ENCODE measurements at regions not wholly inside any gene's neighbourhood (a gene's known extent, or its start where the extent isn't known, plus 50 kb on each side); places are given as distances from the start of the nearest gene placed in this dataset.
"Not testable (repeated sequence)": the region's sequence is repeated elsewhere in the genome, so short reads cannot be mapped to it uniquely, and the experiment has no call there.

DNA sequence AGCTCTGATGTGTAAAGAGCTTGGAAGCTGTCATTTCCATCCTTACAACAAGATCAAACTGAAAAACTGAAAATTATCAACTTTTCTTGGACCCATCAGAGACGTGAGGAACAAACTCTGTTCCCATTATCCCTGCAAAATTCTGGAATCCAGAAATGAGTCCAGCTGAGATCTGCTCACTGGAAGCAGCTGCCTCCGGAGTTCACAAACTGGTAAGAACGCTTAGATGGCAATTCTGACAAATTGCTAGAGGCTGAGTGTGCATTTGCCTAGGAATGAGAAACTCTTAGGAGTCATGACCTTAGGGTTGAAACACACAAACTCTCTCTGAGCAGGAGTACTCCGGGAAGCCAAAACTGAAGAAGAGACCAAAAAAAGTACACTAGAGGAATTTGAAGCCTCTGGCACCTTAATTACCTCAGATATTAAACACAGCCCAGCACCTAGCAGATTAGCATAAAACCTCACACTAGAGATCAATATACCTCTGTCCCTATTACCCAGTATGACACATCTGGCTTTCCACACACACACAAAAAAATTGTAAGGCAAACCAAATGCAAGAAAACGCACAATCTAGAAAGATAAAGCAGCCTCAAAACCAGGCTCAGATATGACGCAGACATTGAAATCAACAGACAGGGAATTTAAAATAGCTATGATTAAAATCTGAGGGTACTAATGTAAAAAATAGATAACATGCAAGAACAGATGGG lies 233.5 kb upstream of the SGK1 start:
- DNase-seq = no peak

DNA sequence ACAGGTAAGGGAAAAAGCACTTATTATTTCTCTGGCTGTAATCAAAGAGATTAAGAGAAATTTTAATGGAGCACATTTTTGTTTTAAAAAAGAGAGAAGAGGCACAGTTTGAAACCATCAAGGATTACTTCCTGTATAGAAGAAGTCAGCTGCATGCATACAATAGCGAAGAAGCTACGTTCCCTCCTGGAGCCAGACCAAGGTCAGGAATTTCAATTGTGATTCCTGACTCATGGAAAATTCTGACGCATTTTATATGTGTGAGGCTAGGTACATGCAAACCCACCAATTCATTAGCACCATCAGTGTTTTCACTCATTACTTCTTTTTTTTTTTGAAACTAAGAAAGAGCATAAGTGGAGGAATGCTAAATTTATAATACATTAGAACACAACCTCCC lies 232.7 kb upstream of the SGK1 start:
- DNase-seq = no peak

DNA sequence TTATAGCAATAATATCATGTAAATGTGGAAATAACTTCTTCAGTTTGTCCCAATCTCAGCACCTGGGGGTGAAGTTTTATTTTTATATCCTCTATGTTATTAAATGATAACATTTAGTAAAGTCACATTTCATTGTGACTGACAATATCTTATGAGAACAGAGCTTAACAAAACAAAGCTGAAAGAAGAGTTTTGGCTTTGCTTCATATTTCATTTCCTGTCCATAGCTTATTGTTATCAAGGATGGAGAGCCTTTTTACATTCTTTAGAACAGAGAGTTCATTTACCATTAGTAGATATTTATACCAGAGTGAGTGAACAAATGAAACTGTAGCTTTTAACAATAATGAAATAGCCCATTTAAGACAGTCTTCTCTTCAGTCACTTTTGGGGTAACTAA lies 231.9 kb upstream of the SGK1 start:
- no peak for DNase-seq

DNA sequence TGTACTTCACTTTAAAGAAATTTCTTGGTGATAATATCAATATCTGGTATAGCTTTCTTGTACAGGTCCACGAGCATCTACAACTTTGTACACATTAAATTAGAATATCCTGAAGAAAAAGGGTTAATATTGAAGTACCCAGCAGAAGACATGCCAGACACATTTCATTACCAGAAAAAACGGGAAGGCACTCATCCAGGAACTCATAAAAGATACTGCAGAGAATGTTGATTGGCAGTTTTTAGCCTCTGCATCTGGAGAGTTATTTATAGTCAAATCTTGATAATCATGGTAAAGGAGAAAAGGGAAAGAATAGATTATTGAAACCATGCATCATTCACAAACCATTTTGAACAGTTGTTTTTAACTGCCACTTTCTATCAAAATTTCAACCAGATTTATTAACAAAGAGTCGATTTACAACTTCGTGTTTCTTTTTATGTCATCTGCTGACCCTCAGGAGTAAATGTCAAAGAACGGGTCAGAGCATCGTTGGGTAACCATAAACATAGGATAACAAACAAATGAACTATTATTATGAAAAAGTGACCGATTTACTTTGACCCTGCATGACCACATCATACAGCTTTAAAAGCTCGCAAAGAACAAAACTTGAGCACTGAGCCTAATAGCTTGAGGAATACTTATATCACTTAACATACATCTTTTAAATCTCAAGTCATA lies 229.2 kb upstream of the SGK1 start:
- no peak for DNase-seq

DNA sequence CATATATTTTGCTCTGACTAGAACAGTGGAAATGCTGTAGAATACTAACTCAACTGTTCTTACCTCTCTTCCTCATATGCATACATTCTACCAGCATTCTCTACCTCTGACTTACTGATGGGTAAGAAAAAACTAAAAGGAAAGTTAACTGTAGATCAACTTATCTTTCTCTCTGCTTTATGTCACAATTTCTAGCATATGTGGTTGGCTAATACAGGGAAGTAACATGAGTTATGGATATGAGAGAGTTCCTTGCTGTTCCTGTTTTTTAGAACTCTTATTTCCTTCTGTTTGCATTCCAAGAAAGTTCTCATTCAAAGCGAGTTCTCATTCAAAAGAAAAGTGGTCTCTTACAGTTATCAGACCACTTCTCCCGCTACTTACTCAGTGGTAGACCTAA lies 226.8 kb upstream of the SGK1 start:
- DNase-seq = peak; percentile 34 to 81 (median 80)

DNA sequence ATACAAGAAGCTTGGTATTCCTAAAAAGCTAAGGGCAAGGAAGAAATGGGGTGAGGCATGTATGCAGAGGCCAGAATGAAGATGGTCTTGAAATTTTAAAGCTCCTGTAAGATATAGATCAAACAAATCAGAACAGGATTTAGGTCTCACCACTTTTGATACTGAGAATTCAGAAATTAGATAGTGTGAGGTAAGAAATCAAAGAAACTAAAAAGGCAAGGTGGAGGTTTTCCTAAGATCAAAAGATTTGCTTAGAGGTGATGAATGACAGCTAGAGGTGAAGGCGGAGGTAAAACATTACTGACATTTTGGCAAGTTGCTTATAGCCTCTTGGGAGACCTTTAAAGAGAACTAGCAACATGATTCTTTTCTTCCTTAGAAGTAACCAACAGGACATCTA lies 225.2 kb upstream of the SGK1 start:
- DNase-seq = no peak

DNA sequence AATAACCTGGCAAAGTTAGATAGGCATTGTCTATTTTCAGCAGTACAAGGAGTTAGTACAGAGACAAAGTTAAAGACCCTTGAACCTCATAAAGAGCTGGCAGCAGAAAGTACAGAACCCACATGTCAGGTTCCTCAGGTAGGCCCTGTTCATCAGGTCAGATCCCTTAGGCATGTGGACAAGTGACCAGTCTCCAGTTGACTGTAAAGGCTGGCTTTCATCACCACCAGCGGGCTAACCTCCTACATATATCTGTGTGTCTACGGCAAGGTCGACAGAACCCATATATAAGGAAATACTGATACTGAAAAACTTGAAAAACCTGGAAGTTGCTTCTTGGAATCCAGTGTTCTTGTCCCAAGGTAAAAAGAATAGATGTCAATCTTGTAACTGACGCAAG lies 223.1 kb upstream of the SGK1 start:
- DNase-seq = no peak

DNA sequence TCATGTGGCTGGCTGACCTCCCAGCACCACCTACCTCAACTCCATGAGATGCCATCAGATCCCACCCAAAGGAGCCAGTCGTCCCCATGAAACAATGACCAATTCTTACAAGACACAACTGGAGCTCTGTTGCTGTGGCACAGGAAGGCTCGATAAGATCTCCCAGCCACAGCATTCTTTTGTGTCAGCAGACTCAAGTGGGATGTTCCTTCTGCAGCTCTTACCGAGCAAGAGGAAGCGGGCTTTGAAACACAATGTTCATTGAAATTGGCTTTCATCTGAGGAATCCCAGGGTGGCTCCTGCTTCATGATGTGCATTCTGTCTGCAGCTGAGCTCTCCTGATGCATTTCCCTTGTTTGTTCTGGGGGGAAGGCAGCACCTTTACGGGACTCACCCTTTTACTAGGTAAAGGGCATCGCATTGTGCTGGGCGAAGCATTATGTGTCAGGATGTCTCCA lies 222.0 kb upstream of the SGK1 start:
- peak; percentile 28 to 48 (median 43) for DNase-seq

DNA sequence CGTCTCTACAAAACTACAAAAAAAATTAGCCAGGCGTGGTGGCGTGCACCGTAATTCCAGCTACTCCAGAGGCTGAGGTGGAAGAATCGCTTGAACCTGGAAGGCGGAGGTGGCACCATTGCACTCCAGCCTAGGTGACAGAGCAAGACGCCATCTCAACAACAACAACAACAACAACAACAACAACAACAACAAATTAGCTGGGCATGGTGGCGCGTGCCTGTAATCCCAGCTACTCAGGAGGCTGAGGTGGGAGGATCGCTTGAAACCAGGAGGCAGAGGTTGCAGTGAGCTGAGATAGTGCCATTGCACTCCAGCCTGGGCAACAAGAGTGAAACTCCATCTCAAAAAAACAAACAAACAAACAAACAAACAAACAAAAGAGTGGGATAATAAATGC lies 219.9 kb upstream of the SGK1 start:
- DNase-seq = not testable (repeated sequence)

DNA sequence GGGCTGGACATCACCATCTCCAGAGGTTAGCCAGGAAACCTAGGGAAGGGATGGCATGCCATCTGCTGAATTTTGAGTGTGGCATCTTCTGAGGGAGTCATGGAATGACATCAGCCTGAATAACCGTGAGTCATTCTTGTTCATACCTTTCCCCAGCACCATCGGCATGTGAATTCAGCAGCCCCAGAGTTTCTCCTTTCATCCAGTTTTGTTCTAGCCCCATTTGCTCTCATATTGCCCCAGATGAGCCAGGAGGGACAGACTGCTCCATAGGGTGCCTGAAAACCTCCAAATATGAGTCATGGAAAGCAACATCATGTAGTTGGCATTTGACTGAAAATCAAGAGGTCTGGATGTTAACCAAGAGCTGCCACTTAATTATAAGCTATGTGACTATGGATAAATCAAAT lies 219.2 kb upstream of the SGK1 start:
- DNase-seq = no peak

DNA sequence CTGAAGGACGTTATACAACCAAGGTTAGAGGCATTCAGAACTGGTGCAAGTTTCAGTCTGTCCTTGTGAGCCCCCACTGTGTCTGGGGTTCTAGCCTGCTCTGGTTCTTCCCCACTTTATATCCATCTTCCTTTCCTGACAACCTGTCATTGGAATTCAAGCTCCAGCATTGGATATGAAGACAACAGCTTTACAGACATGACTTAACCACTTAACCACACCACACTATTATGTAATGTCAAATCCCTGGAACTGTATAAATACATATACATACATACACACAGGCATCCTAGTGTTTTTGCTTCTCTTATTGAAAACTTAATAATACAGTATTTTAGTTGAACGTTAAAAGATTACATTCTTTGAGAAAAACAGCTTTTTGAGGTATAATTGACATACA lies 217.9 kb upstream of the SGK1 start:
- no peak for DNase-seq

DNA sequence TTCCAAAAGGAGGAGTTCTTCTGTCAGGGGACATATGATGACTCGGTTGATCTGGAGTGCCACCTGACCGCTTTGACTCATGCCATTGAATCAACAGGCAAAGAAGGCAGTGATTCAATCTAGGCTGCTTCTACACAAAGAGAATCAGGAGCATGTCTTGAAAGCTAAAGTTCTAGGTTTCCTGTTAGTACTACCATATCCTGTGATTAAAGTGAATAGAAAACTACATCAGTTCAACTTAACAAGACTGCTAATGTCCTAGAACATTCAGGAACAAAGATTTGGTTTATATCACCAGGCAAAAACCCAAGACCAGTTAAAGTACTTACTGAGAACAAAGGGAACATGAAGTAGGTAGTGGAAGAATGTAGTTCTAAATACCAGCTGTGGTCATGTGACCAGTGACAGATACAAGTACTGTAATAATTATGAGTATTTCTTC lies 216.8 kb upstream of the SGK1 start:
- peak in 1 of 3 donors; percentile 36 for DNase-seq

DNA sequence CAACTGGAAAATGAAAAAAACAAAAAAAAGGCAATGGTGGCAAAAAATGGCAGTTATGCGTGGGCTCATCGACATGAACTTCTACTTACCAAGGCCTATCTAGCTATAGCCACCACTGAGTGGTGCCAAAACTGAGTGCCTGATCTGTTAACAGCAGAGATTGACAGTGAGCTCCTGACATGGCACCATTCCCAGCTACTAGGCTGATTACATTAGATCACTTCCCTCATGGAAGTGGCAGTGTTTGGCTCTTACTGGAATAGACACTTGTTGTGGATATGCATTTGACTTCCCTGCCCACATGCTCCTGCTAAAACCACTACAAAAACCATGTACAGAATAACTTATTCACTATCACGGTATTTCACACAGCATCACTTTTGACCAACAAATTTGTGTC lies 216.1 kb upstream of the SGK1 start:
- DNase-seq = no peak

DNA sequence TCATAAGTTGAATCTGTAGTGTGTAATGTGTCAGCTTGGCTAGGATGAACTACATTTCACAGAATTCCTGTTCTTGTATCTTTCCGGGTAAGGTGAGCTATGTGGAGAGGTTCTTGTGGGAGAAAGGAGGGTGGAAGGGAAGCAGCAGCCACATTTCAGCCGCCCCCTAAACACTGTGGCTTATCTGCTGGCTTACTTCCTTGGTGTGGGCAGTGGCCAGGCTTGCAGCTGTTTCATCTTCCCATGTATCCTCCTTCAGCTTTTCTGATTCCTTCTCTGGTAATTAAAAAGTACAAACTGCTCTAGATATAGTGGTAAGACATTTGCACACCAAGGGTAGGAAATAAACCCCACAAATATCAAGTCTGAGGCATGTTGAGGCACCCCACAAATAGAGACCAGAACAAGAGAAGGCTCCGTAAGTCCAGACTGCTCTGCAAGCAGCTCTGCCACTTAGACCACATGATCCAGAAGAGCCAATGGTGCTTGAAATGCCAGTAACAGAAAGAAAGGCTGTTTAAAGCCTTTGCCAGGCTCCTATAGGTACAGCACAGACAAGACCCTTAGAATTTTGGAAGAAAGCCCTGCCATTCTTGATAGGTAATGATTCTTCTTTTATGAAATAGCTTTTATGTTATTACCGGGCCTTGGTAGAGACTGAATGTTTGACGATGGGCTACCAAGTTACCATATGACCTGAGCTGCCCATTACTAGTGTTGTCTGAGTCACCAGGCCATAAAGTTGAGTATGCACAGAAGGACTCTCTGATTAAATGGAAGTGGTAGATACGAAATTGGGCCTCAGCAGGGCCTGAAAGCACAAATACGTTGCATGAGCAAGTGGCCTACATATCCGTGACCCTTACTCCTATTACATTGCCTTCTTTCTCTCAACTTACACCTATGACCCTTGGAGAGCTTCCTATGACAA lies 215.0 kb upstream of the SGK1 start:
- no peak for DNase-seq

DNA sequence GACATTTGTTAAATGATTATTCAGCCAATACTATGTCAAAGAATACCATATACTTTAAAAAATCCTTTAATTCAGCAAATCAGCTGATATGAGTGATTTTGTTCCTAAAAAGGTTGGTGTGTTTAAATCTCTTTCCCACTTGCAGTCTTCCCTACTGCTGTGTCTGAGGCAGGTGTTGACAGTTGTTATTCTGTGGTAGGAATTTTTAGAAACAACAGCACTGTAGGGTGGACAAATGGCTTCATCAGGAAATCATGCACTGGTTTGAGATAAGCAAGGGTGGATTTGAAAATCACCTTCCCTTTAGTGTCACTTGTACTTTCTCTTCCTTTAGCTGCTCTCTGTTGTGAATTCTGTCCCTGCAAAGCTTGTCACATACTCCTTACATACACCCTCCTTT lies 213.7 kb upstream of the SGK1 start:
- DNase-seq = no peak

DNA sequence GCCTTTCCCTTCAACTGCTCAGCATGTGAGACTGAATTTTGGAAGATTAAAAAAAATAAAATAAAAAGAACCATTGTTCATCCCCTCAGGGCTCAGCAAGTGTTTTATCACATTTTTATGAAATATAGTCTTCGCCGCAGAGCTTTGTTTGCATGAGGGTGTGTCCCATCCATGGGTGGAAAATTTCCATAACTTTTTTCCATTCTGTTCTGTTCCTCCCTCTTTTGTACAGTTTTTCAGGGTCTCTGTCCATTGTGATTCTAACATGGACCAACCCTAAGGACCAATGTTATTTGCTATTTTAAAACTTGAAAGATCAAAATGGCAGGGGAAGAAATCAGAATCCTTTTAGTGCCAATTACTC lies 213.3 kb upstream of the SGK1 start:
- DNase-seq = no peak

DNA sequence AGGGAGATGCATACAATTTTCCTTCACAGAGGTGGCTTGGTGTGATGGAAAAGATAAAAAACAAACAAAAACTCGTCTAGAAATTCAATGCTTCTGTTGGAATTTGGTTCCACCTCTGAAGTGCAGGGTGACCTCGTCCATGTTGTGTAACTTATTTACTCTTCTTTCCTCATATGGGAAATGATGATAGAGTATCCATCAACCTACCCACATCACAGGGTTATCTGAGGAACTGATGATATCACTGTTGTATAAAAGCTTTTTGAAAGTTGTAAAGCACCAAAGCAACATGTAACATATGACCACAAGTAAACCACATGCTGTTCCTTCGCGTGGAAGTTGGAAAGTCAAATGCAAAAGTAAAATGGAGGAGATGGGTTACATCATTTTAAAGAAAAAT lies 212.0 kb upstream of the SGK1 start:
- peak; percentile 72 to 92 (median 86) for DNase-seq

DNA sequence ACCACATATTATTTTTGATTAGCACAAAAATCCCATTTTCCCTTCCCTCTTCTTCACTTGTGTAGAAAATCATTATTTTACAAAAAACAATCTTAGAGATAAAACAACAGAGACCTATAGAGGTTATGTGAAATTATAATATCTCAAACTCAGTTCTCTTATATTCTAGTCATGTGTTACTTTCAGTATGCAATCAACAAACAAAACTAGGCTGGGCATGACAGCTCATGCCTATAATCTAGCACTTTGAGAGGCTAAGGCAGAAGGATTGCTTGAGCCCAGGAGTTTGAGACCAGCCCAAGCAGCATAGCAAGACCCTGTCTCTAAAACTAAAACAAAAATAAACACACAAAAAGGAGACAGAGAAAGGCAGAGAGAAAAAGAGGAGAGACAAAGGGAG lies 211.4 kb upstream of the SGK1 start:
- DNase-seq = no peak

DNA sequence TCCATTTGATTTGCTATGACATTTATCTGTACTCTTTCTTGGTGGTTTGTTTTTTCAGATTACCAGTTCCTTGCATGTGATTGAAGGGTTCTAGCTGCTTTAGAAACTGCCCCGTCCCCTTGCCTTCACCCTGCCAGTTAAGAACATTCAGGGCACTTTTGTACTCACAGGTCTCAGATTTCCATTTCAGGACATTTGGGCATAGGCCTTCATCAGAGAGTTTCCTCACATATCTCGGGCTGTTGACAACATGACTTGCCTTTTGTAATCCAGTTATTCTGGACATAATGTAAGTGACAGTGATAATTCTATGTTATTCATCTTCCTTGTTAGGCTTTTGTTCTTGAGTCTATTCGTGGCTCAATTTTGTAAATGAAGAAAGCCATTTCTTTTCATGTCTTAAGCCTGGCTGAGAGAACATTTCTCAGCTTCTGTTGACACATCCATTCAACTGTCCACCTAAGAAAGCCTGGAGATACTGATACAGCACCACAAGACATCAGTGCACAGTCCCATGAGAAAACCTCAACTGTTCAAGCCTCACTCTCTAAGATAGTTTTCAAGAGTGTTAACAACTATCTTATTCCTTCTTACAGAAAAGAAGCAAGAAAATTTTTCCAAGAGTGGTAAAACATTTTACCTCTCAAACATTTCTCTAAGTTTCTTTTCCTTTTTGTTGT lies 209.3 kb upstream of the SGK1 start:
- DNase-seq = no peak

DNA sequence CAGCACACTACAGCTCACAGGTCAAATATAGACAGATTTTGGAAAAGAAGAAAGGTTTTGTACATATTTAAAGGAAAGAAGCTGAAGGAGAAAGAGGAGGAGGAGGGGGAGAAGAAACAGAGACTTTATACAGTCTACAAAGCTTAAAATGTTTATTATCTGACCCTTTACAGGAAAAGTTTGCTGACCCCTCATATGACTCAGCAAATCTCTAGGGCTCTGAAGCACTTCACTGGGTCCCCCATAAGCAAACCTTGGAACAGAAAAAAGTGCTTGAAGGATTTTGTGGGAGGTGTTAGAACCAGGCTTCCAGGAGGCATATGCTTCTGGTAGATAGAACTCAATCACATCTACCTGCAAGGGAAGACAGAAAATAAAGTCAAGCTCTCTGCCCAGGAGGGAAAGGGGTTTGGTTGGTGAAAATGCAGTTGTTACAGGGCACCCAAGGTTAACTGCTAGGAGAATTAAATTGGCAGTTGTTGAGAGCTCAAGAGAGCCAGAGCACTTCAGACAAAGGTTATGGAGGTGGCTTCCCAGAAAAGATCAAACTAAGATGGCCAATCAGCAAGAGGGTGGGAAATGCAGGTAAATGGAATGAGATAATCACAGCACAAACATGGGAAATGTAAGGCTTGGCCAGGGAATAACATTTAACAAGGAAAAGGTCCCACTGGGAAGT lies 207.4 kb upstream of the SGK1 start:
- DNase-seq = no peak

DNA sequence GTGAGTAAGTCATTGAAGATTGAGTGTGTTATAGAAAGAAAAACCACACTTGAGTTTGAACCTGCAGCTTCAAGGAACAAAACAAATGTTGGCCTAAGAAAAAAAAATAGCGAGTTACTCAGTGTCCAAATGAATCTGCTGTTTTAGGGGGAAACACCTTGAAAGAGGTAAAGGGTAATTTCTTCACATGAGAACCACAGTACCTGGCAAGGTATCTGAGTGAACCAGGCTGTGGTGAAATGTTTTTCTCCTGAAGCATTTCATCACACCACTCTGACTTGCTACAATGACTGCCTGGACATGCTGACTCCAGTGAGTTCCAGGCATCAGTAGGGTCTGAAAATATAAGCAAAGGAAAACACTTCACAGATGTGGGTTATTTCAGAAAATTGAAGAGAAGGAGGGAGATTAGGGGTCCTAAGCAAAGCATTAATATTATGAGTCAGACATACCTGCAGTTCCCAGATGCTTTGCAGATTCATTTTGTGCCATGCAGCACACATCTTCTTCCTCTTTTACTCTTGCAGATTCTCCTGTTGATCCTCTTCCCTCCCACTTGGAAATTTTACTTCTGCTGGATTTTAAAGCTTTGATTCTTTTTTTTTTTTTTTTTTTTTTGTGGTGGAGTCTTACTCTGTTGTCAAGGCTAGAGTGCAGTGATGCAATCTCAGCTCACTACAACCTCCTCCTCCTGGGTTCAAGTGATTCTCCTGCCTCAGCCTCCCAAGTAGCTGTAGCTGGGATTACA lies 206.2 kb upstream of the SGK1 start:
- peak; percentile 57 to 72 (median 70) for DNase-seq

DNA sequence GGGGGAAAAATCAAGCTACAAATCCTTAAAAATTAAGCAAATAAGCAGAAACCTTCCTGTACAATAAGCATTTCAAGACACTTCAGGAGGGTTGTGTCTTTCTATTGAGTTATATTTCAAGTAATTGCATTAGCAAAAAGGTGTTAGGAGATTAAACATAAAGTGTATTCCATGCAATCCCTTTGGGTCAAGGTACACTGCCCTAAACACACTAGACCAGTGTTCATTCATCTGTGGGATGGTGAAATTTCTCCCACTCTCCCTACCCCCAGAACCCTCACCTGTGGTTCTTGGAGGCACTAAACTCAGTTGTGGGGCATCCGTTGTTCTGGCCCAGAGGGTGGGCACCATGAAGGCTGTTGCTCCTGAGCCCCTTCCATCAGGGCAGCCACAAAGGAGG lies 205.1 kb upstream of the SGK1 start:
- DNase-seq = no peak

Data from suppressor macrophage treated with lipopolysaccharide for 1 hour (primary cell).